ENCODE measurements at regions not wholly inside any gene's neighbourhood (a gene's known extent, or its start where the extent isn't known, plus 50 kb on each side); places are given as distances from the start of the nearest gene placed in this dataset.
A peak's percentile ranks its signal among the peaks of the same experiment; 100 is the strongest.

DNA sequence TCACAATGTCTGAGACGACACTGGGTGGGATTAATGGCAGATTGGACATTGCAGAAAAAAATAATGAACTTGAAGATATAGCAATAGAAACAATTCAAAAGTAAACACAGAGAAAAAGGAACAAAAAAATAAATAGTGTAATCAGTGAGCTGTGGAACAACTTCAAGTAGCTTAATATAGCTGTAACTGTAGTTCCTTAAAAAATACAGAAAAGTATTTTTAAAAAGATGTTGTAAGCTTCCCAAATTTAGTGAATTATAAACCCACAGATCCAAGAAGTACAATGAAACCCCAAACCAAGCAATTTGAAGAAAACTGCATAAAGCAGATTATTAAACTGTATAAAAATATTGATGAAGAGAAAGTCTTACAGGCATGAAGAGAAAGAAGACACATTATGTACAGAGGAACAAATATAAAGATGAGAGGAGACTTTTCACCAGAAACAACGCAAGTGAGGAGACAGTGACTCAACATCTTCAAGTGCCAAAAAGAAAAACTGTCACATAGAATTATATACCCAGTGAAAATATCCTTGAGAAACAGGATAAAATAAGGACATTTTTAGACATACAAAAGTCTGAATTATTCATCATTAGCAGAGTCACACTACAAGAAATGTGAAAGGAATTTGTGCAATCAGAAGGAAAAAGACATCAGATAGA is 176.4 kb downstream of the NFKBIZ start:
- TF ChIP-seq EP300 (IDR thresholded peaks at IDR 0.05; ENCODE audit: borderline replicate concordance in 1 of 2, low read depth in 1 of 2, low read length in 1 of 2) = peak in 1 of 2 experiments; percentile 31; a peak in 1 of 4 replicates
- peak; percentile 25; the same call in 1 of the 2 replicates for TF ChIP-seq NFIC (IDR thresholded peaks at IDR 0.05; ENCODE audit: borderline replicate concordance)
